ENCODE measurements at regions not wholly inside any gene's neighbourhood (a gene's known extent, or its start where the extent isn't known, plus 50 kb on each side); places are given as distances from the start of the nearest gene placed in this dataset.
"Not testable (repeated sequence)": the region's sequence is repeated elsewhere in the genome, so short reads cannot be mapped to it uniquely, and the experiment has no call there.

DNA sequence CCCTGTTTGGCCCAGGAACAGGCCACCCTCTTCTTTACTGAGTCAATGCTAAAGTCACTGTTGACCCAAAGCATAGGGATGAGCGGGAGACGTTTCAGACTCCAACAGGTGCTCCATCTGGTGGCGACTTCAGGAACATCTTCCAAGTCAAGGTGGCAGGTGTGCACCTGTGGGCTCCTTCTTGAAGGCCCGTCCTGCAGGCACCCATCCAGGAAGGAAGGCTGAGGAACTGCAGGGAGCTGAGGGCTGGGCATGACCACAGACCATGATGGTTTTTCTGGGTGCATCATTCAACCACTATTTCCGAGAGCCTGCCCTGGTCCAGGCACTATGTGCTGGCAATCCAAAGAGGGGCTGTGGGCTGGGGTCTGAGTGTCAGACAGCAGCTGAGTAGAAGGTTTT, 142.8 kb downstream of the NDUFA10 start:
- DNase-seq, result no peak

DNA sequence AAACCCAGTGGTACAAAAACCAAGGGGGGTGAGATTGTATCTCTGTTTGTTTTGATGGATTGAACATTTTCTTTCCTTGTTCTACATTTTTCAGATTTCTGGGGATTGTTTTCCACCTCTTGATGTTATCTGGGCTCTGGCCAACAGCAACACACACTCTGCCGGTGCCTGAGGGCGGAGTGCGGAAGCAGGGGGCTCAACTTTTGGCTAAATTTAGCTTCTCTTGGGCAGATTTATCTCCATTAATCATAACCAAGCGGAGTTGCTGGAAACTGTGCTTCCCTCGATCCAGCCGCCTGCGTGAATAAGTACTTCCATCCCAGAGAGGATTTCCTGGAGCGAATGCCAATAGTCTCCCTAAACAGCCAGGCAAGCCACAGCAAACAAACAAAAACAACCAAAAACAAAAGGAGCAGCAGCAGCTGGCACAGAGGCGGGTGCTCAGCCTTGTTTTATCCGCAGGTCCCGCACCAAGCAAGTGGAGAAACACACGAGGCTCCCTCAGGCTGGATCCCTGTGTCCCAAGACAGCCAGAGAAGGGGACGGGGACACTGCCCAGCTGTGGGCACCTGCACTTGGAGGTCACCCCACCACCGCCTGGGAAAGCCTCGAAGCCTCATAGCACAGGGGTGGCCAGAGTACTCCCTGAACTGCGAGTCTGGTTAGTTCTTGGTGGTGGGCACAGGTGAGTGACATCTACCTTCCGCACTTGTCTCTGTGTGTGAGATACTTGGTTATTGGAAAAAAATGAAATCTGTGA, 143.4 kb downstream of the NDUFA10 start:
- no peak for DNase-seq

DNA sequence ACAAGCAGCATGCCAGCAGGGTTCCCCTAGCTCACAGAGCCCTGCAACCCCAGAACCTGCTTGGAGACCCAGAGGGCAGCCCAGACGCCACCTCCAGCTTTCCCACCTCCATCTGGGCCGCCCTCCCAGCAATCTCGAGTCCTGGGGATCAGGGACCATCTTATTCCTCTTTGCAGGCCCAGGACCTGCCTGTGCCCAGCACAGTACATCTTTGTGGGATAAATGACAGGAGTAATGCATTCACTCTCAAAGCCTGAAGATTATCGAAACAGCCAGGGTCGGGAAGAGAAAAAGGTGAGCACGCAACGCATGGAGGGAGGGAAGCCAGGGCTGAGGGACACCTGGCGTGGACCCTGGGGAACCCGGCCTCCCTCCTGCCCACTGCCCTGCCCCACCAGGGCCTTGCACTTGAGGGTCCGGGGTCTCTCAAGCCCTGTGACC, 144.1 kb downstream of the NDUFA10 start:
- no peak for DNase-seq

DNA sequence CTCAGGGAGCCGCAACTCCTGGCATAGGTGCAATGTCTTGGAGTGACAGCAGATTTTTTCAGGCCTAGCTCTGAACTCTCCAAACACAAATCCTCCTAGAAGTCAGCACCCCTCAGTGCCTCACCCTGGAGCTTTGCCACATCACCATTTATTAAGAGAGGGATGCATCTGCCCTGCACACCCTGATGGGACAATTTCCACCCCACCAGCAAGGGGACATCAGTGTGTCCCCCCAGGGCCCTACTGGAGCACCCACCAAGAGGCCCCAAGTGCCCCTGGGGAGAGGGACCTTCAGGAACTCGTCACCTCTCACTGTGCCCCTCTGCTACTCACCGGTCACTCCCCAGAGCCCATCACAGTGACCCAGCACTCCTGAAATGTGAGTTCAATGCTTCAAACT, 144.7 kb downstream of the NDUFA10 start:
- no peak for DNase-seq

DNA sequence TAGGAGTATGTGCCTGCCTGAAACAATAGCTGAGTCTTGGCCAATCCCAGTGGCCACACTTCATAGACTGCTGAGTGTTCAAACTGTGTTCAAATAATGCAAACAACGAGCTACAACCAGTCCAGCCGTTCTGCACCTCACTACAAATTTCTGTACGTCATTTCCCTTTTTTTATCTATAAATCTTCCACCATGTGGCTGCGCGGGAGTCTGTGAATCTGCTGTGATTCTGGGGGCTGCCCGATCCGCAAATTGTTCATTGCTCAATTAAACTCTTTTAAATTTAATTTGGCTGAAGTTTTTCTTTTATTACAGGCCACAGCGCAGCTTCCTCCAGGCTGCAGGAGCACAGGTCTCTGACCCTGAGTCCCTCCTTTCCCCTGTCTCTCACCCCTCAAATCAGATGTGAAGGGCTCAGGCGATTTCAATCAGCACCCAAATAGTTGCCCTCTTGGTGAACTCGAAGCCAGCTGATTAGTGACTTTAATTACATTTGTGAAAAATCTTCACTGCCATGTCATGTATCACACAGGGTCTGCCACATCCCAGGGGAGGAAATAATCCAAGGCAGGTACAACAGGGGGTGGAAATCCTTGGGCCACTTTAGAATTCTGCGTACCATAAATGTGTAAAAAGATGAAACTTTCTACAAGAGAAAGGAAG, 145.6 kb downstream of the NDUFA10 start:
- DNase-seq, result no peak

DNA sequence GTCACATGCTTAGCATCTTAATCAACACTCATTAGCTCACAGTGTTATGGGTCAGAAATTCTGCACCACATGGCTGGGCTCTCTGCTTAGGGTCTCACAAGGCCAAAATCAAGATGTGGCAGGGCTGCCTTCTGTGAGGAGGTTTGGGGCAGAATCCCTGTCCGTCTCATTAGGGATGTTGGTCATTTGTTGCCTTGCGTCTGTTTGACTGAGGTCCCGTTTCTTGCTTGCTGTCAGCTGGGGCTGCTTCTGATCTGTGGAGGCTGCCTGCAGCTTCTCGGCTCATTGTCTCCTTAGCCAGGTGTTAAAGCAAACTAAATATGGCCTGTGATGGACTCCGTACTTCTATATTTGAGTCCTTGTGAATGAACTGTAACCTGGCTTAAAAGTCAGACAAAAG, 146.5 kb downstream of the NDUFA10 start:
- DNase-seq, result no peak

DNA sequence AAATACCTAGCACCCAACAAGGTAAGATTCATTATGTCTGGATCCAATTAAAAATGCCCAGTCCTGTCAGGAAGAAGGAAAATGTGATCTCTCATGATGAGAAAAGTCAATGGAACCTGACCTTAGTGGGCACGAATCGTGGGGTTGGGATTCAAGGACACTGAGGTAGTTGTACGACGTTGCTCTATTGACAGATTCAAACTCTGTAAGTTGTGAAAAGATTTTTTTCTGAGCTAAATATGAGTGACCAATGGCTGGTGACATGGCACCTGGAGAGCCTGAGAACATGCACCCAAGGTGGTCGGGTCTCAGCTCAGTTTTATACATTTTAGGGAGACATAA, 148.2 kb downstream of the NDUFA10 start:
- DNase-seq, result no peak

DNA sequence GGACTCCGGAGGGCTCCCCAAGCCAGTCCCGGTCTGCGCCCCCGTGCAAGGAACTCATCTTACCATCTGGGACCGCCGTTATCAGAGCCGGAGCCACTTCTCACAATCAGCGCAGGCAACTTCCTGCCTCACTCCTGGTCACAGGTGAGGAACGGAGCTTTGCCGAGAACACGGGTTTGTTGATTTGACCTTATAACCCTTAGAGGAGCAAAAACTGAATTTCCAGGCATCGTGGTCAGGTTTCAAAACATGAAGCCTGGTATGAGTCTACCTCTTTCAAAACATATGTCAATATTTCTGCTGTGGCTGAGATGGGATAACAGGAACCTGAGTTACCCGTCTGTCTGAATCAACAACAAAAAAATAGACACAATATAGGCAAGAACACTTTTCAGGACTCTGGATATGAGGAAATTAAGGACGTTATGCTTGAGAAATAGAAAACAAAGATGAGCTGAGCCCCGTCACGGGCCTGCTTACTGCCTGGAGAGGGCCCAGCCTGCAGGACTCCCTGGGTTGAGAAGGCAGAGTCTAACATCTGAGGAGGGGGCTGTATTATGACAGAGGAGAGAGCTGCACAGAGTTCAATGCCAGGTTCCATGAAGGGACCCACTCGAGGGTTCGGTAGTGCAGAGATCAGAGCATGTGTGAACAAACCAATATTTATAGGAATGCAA, 148.7 kb downstream of the NDUFA10 start:
- DNase-seq, result no peak

DNA sequence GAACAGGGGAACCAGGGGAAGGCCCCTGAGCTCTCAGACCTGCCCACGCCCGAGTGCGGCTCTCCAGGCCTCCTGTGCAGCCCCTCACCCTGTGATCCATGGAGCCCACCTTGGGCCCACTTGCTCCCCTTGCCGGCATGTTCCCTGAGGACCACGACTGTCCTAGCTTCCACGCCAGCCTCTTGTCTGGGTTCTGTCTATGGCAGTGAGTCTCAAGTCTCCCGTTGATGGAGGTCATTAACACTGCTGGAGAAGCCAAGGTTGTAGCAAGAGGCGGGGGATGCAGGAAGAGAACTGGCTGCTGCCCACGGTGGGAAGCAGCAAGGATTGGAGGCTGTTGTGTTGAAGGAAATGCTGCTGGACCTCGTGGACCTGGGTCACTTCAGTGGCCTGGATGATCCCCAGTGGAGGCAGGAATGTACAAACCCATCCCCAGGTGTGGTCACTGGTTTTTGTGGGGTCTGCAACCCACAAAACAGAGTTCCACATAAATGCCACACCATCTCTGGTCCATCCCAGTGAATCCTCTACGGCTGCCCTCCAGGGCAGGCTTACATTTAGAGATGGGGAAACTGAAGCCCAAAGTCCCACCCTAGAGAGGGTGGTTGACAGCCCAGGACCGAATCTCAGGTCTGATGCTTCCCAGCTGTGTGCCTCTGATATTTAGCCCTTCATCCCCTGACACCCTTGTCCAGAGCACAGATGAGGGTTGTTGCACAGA, 150.3 kb downstream of the NDUFA10 start:
- no peak for DNase-seq

DNA sequence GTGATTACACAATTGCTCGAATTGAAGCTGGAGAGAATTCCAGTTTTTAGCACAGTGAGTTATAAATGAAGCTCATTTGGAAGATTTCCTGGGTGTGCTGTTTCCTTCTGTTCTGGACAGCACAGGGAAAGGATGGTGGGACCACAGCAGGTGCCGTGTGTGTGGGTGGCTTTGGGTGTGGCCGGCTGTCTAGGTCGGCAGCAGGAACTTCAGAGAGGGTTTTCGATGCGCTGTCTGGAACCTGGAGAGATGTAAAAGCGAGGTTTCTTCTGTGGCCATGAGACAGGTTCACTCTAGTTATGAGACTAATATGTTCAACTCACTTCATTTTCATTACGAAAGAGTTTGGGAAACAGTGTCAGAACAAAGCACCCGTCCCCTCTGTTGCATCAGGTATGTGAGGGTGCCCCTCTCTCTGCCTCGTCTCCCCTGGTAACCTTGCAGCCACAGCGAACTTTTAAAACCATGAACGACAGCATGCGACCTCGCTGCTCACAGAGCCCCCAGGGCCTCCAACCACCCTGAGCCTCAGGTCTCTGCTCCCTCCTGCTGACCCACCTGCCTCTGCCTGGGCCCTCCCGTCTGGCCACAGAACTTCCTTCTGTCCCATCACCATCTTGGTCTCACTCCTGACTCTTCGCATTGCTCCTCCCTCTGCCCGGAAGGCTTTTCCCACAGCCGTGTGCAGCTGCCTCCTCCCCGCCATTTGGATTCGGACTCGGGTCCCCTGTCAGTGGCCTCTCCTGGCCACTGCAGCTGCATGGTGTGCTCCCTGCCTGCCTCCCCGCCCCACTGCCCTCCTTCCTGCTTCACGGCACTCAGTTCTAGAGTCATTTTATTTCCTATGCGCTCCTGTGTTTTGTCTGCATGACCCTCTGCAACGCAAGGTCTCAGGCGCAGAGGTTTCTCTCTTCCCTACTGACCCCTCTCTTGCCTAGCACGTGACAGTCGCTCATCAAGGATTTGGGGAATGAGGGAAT, 151.2 kb downstream of the NDUFA10 start:
- DNase-seq, result no peak

DNA sequence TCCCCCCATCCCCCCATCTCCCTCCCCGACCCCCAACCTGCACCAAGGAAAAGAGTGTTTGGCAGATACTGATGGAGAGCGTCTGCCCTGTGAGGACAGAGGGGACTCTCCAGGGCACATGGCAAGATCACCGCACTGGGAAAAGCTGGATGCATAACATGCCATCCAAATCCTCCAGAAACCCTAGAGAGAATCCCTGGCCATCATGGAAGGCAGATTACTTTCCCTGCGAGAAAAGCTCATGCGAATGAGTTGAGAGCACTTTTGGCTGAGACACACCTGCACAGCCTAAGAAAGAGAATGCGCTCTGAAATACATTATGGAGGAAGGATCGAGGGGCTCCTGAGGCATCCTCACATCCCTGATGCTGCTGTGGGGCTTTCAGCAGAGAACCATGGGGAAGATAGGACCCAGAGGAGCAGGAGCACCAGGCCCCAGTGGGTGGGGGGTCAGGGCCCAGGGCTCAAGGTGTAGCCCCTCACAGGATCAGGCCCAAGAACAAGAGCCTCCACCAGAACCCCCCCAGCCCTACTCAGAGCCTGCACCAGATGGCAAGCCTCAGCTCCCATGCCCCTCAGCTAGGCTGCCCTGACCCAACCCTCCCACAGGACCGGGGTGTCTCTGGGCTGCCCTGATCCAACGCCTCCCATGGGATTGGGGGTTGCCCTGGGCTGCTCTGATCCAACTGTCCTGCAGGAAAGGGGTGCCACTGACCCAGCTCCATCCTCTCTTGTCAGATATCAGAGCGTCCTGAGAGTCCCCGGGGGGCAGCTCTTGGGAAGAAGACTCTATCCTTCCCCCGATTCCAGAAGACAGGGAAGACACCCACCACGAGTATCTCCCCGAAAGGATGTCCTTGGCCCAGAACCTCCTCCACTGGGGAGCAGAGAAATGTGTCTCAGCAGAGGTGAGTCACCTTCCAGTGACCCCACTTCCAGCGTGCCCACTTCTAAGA, 153.4 kb downstream of the NDUFA10 start:
- DNase-seq, result no peak

DNA sequence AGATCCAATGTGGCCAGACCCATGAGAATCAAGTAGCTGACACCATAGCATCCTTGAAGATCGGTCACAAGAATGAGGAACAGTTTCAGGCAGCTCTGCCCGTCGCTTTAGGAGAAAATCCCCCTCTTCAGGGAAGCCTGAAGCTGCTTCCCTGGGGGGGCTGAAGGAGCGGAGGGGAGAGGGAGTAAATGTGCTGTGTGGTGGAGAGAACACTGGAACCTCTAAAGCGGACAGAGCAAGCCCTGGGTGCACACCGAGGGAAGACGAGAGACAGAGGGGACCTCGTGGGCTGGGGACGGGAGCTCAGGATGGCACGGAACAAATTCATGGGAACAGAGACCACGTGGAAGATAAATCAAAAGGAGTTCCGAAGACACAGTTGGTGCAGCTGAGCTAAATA, 154.3 kb downstream of the NDUFA10 start:
- DNase-seq, result no peak

DNA sequence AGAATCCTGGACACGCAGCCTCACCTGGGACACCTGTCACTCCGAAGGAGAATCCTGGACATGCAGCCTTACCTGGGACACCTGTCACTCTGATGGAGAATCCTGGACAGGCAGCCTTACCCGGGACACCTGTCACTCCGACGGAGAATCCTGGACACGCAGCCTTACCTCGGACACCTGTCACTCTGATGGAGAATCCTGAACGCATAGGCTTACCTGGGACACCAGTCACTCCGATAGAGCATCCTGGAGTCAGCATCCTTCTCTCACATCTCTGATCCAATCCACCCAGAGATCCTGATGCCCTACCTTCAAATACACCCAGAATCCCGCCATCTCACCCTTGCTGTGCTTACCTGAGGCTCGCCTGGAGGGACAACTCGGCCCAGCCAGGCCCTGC, 154.9 kb downstream of the NDUFA10 start:
- DNase-seq, result no peak

DNA sequence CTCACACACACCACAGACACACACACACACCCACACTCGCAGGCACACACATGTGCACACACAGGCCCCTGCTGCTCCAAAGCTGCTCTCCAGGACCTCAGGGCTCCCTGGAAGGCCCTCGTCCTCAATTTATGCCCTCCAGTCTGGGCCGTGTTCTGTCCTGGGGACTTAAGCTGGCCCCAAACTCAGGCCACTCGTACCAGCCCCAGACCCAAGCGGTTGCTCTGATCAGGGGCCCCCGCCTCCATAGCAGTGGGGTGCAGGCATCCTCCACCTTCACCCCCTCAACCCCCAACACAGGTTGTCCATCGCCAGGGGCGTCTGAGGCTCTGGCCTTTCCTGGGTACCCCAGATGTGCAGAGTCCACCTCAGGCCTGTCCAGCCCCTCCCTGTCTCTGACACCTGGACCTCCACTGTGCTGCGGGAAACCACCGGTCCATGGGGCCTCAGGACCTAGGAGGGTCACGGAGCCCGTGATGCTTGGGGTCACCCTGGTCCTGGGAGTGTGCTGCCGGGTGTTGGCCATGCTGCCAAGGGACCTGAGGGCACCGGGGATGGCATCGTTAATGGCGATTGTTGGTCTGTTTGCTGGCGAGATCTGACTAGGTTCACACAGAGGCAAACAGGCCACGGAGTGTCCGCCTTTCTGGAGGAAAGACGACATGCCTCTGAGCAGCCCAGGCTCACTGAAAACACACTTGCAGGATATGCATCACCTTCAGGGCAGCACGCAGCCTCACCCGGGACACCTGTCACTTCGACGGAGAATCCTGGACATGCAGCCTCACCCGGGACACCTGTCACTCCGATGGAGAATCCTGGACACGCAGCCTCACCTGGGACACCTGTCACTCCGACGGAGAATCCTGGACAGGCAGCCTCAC, 155.6 kb downstream of the NDUFA10 start:
- no peak for DNase-seq

DNA sequence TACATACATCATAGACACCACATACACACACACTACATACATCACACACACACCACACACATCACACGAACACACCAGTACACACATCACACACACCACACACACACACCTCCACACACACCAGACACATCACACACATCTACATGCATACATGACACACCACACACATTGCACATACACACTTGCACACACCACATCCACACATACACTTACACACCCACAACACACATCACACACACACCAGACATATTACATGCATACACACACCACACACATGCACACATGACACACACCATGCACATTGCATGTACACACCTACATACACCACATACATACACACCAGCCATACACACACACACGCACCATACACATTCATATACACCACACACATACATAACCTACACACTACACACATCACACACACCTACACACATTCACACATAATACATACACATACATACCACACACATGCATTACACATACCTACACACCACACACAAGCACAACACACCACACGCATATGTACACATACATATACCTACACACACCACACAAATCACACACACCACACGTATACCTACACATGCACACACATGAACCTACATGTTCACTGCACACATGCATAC, 156.5 kb downstream of the NDUFA10 start:
- no peak for DNase-seq

DNA sequence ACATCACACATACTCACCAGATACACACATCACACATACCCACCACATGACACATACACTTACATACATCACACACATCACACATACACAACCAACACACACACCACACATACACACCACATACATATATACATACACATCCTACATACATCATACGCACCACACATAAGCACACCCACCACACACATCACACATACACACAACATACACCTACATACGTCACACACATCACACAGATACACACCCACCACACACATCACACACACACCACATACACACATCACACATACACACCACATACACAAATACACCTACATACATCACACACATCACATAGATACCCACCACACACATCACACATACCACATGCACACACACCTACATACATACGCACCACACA, 158.4 kb downstream of the NDUFA10 start:
- no peak for DNase-seq

DNA sequence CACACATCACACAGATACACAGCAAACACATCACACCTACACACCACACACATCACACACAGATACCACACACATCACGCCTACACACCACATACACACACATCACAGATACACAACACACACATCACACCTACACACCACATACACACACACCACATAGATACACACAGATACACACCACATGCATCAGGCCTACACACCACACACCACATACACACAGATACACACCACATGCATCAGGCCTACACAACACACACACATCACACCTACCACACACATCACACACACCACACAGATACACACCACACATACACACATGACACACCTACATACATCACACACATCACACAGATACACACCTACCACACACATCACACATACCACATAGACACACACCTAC, 158.8 kb downstream of the NDUFA10 start:
- DNase-seq, result no peak

DNA sequence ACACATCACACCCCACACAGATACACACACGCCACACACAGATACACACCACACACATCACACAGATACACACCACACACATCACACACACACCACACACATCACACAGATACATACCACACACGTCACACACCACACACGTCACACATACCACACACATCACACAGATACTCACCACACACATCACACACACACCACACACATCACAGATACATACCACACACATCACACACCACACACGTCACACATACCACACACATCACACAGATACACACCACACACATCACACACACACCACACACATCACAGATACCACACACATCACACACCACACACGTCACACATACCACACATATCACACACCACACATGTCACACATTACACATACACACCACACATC, 159.3 kb downstream of the NDUFA10 start:
- not testable (repeated sequence) for DNase-seq

DNA sequence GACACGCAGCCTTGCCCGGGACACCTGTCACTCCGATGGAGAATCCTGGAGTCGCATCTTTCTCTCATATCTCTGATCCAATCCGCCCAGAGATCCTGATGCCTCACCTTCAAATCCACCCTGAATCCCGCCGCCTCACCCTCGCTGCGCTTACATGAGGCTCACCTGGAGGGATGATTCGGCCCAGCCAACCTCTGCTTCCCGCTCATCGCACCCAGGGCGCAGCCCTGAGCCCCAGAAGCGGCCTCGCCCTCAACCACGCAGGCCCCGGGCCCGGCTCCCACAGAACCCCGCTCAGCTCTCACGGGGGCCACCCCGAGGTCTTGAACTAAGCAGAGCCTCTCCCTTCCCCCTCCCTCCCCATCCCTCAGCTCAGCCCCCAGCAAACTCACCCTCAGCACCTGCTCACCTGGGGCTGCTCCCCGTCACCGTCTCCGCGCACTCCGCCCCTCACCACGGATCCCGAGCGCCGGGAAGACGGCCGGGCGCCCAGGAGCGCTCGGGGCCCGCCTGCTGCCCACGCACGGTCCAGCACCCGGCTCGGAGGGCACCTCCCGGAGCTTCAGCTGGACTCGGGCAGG, 160.0 kb downstream of the NDUFA10 start:
- no peak for DNase-seq
